Eye (tissue), 1 donor: ENCODE measurements at regions not wholly inside any gene's neighbourhood (a gene's known extent, or its start where the extent isn't known, plus 50 kb on each side); places are given as distances from the start of the nearest gene placed in this dataset.
A peak's percentile ranks its signal among the peaks of the same experiment; 100 is the strongest.
"Not testable (repeated sequence)": the region's sequence is repeated elsewhere in the genome, so short reads cannot be mapped to it uniquely, and the experiment has no call there.

ENCODE experiments used
- DNase-seq: peaks from one replicate; pipeline ENCODE4 v3.0.0-alpha.2; 2015

GRCh38 chr13:64477146-64477545 lies 2753.0 kb downstream of the PCDH9 start:
- no peak for DNase-seq

GRCh38 chr13:64476041-64476568 lies 2754.0 kb downstream of the PCDH9 start:
- DNase-seq, result not testable (repeated sequence)

GRCh38 chr13:64471916-64472315 lies 2758.2 kb downstream of the PCDH9 start:
- DNase-seq, result peak; percentile 52

- no peak for DNase-seq
Observed at GRCh38 chr13:64470751-64471150, 2759.4 kb downstream of the PCDH9 start.

- no peak for DNase-seq
Observed at GRCh38 chr13:64459778-64460177, 2770.4 kb downstream of the PCDH9 start.

- DNase-seq, result peak; percentile 57
Observed at GRCh38 chr13:64457976-64458375, 2772.2 kb downstream of the PCDH9 start.

GRCh38 chr13:64455124-64455523 lies 2775.0 kb downstream of the PCDH9 start:
- no peak for DNase-seq

GRCh38 chr13:64453831-64454230 lies 2776.3 kb downstream of the PCDH9 start:
- DNase-seq, result peak; percentile 31

GRCh38 chr13:64446372-64446771 lies 2783.8 kb downstream of the PCDH9 start:
- DNase-seq, result no peak

- DNase-seq, result no peak
Observed at GRCh38 chr13:64441740-64442139, 2788.4 kb downstream of the PCDH9 start.

GRCh38 chr13:64438084-64438483 lies 2792.1 kb downstream of the PCDH9 start:
- DNase-seq, result no peak

- no peak for DNase-seq
Observed at GRCh38 chr13:64429691-64430090, 2800.4 kb downstream of the PCDH9 start.

GRCh38 chr13:64428196-64428595 lies 2801.9 kb downstream of the PCDH9 start:
- no peak for DNase-seq

GRCh38 chr13:64423467-64423866 lies 2806.7 kb downstream of the PCDH9 start:
- DNase-seq, result no peak

GRCh38 chr13:64420181-64420580 lies 2810.0 kb downstream of the PCDH9 start:
- DNase-seq, result no peak

- DNase-seq, result peak; percentile 85
Observed at GRCh38 chr13:64417581-64417980, 2812.6 kb downstream of the PCDH9 start.

GRCh38 chr13:64414381-64414780 lies 2815.8 kb downstream of the PCDH9 start:
- DNase-seq, result no peak

- no peak for DNase-seq
Observed at GRCh38 chr13:64413529-64413928, 2816.6 kb downstream of the PCDH9 start.

GRCh38 chr13:64410276-64411053 lies 2819.7 kb downstream of the PCDH9 start:
- no peak for DNase-seq

GRCh38 chr13:64397701-64398100 lies 2832.4 kb downstream of the PCDH9 start:
- no peak for DNase-seq

- DNase-seq, result no peak
Observed at GRCh38 chr13:64377606-64378005, 2852.5 kb downstream of the PCDH9 start.

- DNase-seq, result no peak
Observed at GRCh38 chr13:64371461-64371860, 2858.7 kb downstream of the PCDH9 start.

- no peak for DNase-seq
Observed at GRCh38 chr13:64371045-64371444, 2859.1 kb downstream of the PCDH9 start.

- DNase-seq, result no peak
Observed at GRCh38 chr13:64369121-64369520, 2861.0 kb downstream of the PCDH9 start.

- no peak for DNase-seq
Observed at GRCh38 chr13:64362564-64362963, 2867.6 kb downstream of the PCDH9 start.
